ENCODE measurements at regions not wholly inside any gene's neighbourhood (a gene's known extent, or its start where the extent isn't known, plus 50 kb on each side); places are given as distances from the start of the nearest gene placed in this dataset.

DNA sequence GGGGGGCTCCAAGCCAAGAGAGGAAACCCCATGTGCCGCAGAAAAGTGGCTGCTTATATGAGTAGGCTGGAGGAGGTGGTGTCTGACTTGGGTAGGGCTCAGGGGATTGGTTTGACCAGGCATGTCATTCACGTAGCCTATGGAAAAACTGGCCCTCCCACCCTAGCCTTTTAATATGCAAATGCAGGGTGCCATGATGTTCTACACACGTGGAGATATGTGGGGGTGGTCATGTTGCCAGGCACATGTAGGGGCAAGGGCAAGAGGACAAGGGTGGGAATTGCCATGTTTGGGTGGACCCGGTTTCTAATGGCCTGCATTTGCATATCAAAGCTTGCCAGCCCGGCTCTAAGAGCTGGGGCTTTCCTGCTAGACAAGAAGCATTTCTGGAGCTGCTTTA, 86.9 kb upstream of the SHISA3 start:
- Histone ChIP-seq H2BK120ac (ENCODE audit: low read depth, low read length) (no peak overlapping the region), H4K20me1 (ENCODE audit: insufficient read depth, low read length) (no peaks in the 10 kb centered on the region), H3K4me1 (ENCODE audit: control insufficient read depth, insufficient read depth, low read length) (peaks cover 2% of the 10 kb centered on the region; the same call in 1 of the 2 replicates), H3K14ac (replicated peaks; ENCODE audit: low read depth, low read length) (no peak overlapping the region), H3K4me2 (ENCODE audit: low read depth, low read length) (no peak overlapping the region), H4K8ac (ENCODE audit: low read depth in 2 of 2, low read length in 2 of 2) (no peak overlapping the region), H4K5ac (ENCODE audit: low read depth, low read length) (no peak overlapping the region; the same call in 1 of the 2 replicates), H3K79me1 (ENCODE audit: low read depth in 1 of 2, low read length in 2 of 2) (no peaks in the 10 kb centered on the region), H3K23ac (ENCODE audit: low read depth, low read length) (no peak overlapping the region), H3K18ac (ENCODE audit: low read depth, low read length) (no peak overlapping the region; the same call in 1 of the 2 replicates), H4K91ac (ENCODE audit: insufficient read depth, low read depth, low read length) (no peak overlapping the region), H2BK15ac (ENCODE audit: low read depth, low read length) (no peak overlapping the region), H2BK5ac (ENCODE audit: low read depth, low read length, poor library complexity, severe bottlenecking) (no peak overlapping the region), H2AFZ (replicated peaks; ENCODE audit: low read length, poor library complexity) (no peak overlapping the region), H3K36me3 (ENCODE audit: control insufficient read depth, insufficient read depth, low read length) (no peaks in the 10 kb centered on the region), H3K9ac (ENCODE audit: low read depth, low read length) (no peak overlapping the region), H3K56ac (ENCODE audit: extremely low read depth, insufficient read depth, low read length) (no peak overlapping the region), H3K27ac (ENCODE audit: insufficient read depth, low read length) (peak overlapping the region; percentile 94; the same call in 1 of the 2 replicates), H3K9me3 (ENCODE audit: control insufficient read depth, insufficient read depth, low read length) (peaks cover 6% of the 10 kb centered on the region; the same call in 1 of the 2 replicates), H3K27me3 (ENCODE audit: control insufficient read depth, insufficient read depth, low read length) (no peaks in the 10 kb centered on the region), H2AK9ac (replicated peaks; ENCODE audit: low read depth, low read length, poor library complexity) (no peak overlapping the region), H2AK5ac (ENCODE audit: low read depth, low read length) (no peak overlapping the region), H3K4me3 (ENCODE audit: insufficient read depth, low read depth, low read length) (no peak overlapping the region), H3K4ac (ENCODE audit: low read depth, low read length) (no peak overlapping the region), H3K9me1 (ENCODE audit: insufficient read depth, low read length) (no peaks in the 10 kb centered on the region), H2BK20ac (ENCODE audit: low read depth, low read length) (no peak overlapping the region)
- in situ Hi-C loops (cut with MboI; ENCODE audit: low sequenced_read_pairs) = no loop called here
- DNase-seq = no peak
- BruUV-seq (replicated peaks) = no TSS peak
- TF ChIP-seq, protein P1, sequence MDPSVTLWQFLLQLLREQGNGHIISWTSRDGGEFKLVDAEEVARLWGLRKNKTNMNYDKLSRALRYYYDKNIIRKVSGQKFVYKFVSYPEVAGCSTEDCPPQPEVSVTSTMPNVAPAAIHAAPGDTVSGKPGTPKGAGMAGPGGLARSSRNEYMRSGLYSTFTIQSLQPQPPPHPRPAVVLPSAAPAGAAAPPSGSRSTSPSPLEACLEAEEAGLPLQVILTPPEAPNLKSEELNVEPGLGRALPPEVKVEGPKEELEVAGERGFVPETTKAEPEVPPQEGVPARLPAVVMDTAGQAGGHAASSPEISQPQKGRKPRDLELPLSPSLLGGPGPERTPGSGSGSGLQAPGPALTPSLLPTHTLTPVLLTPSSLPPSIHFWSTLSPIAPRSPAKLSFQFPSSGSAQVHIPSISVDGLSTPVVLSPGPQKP (IDR thresholded peaks at IDR 0.05; ENCODE audit: borderline replicate concordance, low read depth, low read length) = no peak
- no peak for TF ChIP-seq SMC3 (IDR thresholded peaks at IDR 0.05; ENCODE audit: low read depth, low read length)
- no peak for TF ChIP-seq BHLHE40 (IDR thresholded peaks at IDR 0.05; ENCODE audit: low read depth, low read length)
- TF ChIP-seq MXI1 (IDR thresholded peaks at IDR 0.05; ENCODE audit: borderline replicate concordance, low read depth, low read length) = no peak
- TF ChIP-seq, protein P2, sequence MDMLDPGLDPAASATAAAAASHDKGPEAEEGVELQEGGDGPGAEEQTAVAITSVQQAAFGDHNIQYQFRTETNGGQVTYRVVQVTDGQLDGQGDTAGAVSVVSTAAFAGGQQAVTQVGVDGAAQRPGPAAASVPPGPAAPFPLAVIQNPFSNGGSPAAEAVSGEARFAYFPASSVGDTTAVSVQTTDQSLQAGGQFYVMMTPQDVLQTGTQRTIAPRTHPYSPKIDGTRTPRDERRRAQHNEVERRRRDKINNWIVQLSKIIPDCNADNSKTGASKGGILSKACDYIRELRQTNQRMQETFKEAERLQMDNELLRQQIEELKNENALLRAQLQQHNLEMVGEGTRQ (IDR thresholded peaks at IDR 0.05; ENCODE audit: low read depth, low read length) = no peak
- TF ChIP-seq, protein P3, sequence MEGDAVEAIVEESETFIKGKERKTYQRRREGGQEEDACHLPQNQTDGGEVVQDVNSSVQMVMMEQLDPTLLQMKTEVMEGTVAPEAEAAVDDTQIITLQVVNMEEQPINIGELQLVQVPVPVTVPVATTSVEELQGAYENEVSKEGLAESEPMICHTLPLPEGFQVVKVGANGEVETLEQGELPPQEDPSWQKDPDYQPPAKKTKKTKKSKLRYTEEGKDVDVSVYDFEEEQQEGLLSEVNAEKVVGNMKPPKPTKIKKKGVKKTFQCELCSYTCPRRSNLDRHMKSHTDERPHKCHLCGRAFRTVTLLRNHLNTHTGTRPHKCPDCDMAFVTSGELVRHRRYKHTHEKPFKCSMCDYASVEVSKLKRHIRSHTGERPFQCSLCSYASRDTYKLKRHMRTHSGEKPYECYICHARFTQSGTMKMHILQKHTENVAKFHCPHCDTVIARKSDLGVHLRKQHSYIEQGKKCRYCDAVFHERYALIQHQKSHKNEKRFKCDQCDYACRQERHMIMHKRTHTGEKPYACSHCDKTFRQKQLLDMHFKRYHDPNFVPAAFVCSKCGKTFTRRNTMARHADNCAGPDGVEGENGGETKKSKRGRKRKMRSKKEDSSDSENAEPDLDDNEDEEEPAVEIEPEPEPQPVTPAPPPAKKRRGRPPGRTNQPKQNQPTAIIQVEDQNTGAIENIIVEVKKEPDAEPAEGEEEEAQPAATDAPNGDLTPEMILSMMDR (conservative IDR thresholded peaks at IDR 0.05; ENCODE audit: low read depth, low read length) = no peak
- no peak for TF ChIP-seq RAD21 (IDR thresholded peaks at IDR 0.05; ENCODE audit: low read length)
- TF ChIP-seq CHD1 (IDR thresholded peaks at IDR 0.05; ENCODE audit: low read depth, low read length) = no peak
- TF ChIP-seq CEBPB (IDR thresholded peaks at IDR 0.05; ENCODE audit: low read depth, low read length) = no peak
- TF ChIP-seq NFE2L2 (IDR thresholded peaks at IDR 0.05; ENCODE audit: low read depth, low read length) = no peak
- TF ChIP-seq MAZ (IDR thresholded peaks at IDR 0.05; ENCODE audit: borderline replicate concordance, low read depth, low read length) = no peak
- TF ChIP-seq RCOR1 (IDR thresholded peaks at IDR 0.05; ENCODE audit: insufficient replicate concordance, low read length) = no peak
- TF ChIP-seq POLR2A (IDR thresholded peaks at IDR 0.05; ENCODE audit: low read depth, low read length) = no peak
- no peak for TF ChIP-seq MAFK (IDR thresholded peaks at IDR 0.05; ENCODE audit: low read depth, low read length)
- TF ChIP-seq FOS (IDR thresholded peaks at IDR 0.05; ENCODE audit: low read depth, low read length) = no peak
- TF ChIP-seq RFX5 (IDR thresholded peaks at IDR 0.05; ENCODE audit: low read depth, low read length) = no peak
- ChIA-PET POLR2A (ENCODE audit: unreplicated experiment) (no interaction called here), CTCF (no interaction called here)
- intact Hi-C loops (cut with micrococcal nuclease) = no loop called here
- ATAC-seq (ENCODE audit: low read depth) = no peak
- dilution Hi-C loops (cut with HindIII; ENCODE audit: low sequenced_read_pairs, unreplicated experiment) = no loop called here
- WGBS, 2 experiments (ENCODE audit: extremely low coverage in 2 of 2, insufficient read length in 1 of 2) = no CpG with 5 or more reads among the region's 5 CpGs

All from IMR-90 (cell line).